Activated T-cell treated with anti-CD3 and anti-CD28 coated beads, Interleukin-2, amount 50 U/mL, for 72 hours (primary cell): ENCODE measurements at regions not wholly inside any gene's neighbourhood (a gene's known extent, or its start where the extent isn't known, plus 50 kb on each side); places are given as distances from the start of the nearest gene placed in this dataset.

Experiments used
- ATAC-seq, 2 donors: fragments of 150-1000 bp; cut with Tn5 transposase; replicated peaks in 1 of 2; 2 replicates each; pipeline ENCODE4 v1.10.0; 2021; ENCODE audit warnings: moderate library complexity in 2 of 2, mild to moderate bottlenecking in 1 of 2
- DNase-seq, 2 donors: peaks; one replicate each; pipeline ENCODE4 v3.0.0; 2021 to 2022; ENCODE audit warnings: mixed read lengths in 1 of 2
- H3K27ac Mint-ChIP-seq: one replicate; pipeline ENCODE4 v1.8.0; 2022; ENCODE audit warnings: mild to moderate bottlenecking, moderate library complexity, mixed read lengths
- H3K27me3 Mint-ChIP-seq: one replicate; pipeline ENCODE4 v1.8.0; 2022; ENCODE audit warnings: low read depth, mixed read lengths
- H3K36me3 Mint-ChIP-seq, 2 donors: one replicate each; pipeline ENCODE4 v1.8.0; 2022; ENCODE audit warnings: mixed read lengths in 2 of 2, mild to moderate bottlenecking in 1 of 2; ENCODE audit not compliant: insufficient read depth in 2 of 2
- H3K4me1 Mint-ChIP-seq: one replicate; pipeline ENCODE4 v1.8.0; 2022; ENCODE audit warnings: low read depth, mixed read lengths
- H3K4me3 Mint-ChIP-seq, 2 donors: one replicate each; pipeline ENCODE4 v1.8.0; 2022; ENCODE audit warnings: mild to moderate bottlenecking in 2 of 2, mixed read lengths in 2 of 2, moderate library complexity in 2 of 2
- H3K9me3 Mint-ChIP-seq, 2 donors: one replicate each; pipeline ENCODE4 v1.8.0; 2022; ENCODE audit warnings: mixed read lengths in 2 of 2

DNA sequence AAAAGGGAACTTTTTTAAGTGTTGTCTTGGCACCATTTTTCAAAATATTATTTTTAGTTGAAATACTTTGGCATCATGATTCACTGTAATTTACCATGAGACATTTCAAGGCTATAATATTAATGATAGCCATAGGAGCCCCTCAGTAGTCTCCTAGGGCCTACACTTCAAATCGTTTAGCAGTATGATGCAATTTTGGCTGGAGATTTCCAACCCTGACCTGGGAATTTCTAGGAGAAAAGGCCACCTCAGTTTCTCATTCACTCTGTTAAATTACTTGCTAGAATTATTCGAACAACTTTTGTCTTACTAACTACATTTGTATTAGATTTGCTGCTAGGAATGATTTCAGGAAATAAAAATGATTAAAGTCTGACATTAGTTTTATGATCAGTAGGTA, 1610.9 kb upstream of the RAG2 start:
- peaks cover 3 to 6% of the 10 kb centered on the region in 2 donors for H3K9me3 Mint-ChIP-seq
- H3K27ac Mint-ChIP-seq, result no peak overlapping the region
- H3K27me3 Mint-ChIP-seq, result no peaks in the 10 kb centered on the region
- no peak overlapping the region for H3K4me3 Mint-ChIP-seq
- DNase-seq, result no peak
- no peaks in the 10 kb centered on the region for H3K4me1 Mint-ChIP-seq
- H3K36me3 Mint-ChIP-seq, result peaks cover 0 to 3% of the 10 kb centered on the region in 2 donors
- ATAC-seq, result no peak

DNA sequence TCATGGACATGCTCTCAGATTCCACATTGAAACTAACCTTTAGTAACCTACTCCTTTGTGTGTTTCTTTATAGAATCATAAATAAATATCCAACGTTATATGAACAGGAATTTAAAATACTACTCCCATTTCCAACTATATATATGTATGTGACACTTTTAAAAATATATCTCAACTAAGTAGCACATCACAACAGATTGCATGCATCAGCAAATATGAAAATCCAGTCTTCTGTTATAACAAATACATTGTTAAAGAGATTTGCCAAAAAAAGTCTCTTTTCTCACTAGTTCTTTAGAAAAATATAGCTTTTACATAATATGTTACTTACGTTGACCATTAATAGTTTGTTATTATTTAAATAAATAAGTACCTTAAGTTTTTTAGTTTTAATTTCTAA, 1608.6 kb upstream of the RAG2 start:
- Mint-ChIP-seq H3K9me3 (peaks cover 3 to 7% of the 10 kb centered on the region in 2 donors), H3K4me3 (no peak overlapping the region), H3K4me1 (no peaks in the 10 kb centered on the region), H3K36me3 (peaks cover 0 to 5% of the 10 kb centered on the region in 2 donors), H3K27me3 (no peaks in the 10 kb centered on the region), H3K27ac (no peak overlapping the region)
- DNase-seq (no peak), ATAC-seq (no peak)

DNA sequence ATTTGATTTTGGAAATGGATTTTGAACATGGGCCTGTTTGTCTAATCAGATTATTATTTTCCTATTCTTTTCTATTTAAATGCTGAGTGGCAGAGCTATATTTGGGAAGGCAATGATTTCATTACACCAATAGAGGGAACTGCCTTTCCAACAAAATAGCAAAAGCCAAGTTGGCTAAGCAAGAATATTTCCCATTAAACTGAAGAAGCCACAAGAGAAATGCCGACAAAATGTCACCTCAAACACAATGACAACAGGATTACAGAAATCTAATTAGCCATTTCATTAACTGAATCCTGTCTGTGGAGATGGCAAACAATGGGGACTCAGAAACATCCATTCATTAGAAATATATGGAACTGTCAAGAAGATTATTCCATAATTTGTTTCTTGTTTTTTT, 1593.1 kb upstream of the RAG2 start:
- ATAC-seq (no peak), DNase-seq (no peak)
- Mint-ChIP-seq H3K27me3 (no peaks in the 10 kb centered on the region), H3K4me1 (no peaks in the 10 kb centered on the region), H3K9me3 (peaks cover 0 to 3% of the 10 kb centered on the region in 2 donors), H3K27ac (no peak overlapping the region), H3K36me3 (no peaks in the 10 kb centered on the region), H3K4me3 (no peak overlapping the region)

DNA sequence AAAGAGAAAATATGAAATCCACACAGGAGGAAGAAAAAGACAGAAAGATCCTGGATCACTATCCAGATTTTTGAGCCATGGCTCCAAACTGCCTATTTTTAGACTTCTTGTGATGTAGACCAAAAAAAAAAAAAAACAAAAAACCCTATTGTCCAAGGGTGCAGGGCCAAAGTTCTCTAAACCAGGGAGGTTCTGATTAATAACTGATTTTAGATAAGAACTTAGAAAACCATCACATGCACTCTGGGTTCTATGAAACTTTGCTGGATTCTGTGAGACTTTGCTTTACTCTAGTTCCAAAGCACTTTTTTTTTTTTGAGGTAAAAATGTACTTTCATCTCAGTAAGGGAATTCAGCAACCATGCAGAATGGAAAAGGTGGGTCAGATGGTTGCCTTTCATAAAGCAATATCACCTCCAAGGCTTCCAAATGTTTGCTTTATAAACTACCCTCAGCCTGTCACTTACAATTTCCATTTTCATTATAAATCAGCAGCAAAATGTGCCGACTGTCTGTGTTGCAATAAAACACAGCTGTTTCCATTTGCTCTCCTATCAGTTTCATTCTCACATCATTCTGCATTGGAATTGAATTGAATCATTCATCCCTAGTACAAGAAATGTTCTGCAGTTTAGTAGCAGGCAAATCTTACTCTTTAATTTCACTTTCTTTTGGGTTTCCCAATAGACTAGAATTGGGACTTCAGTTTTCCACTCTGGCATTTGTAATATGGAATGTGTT, 1584.3 kb upstream of the RAG2 start:
- peaks cover 6 to 9% of the 10 kb centered on the region in 2 donors for H3K9me3 Mint-ChIP-seq
- no peaks in the 10 kb centered on the region for H3K36me3 Mint-ChIP-seq
- H3K27me3 Mint-ChIP-seq, result no peaks in the 10 kb centered on the region
- H3K4me3 Mint-ChIP-seq, result no peak overlapping the region
- DNase-seq, result no peak
- no peak for ATAC-seq
- no peak overlapping the region for H3K27ac Mint-ChIP-seq
- H3K4me1 Mint-ChIP-seq, result no peaks in the 10 kb centered on the region

DNA sequence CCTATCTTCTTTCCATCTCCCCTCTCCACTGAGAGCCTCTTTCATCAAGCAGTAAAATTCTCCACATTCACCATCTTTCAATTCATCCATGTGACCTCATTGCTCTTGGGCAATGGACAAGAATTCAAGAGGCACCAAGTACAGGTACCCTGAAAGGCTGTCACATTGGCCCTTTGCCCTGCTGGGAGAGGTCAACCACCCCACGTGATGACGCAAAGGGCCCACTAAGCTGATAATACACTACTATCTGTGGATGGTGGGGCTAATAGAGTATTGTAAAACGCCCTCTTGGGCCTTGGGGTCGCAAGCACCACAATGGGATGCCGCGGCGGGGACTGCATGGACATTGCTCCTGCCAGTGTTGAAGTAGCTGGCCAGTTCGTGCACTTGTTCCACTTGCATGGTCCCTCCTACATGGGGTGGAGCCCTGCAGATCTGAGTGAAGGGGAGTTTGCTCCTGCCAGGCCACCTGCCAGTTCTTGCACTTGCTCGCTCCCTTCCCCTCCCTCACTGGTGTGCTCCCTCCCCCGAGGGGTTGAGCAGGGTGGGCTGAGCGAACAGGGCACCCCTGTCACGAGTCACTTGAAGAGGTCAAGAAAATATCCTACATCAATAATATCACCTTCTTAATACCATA, 1578.8 kb upstream of the RAG2 start:
- peak overlapping the region in 1 of 2 donors; percentile 9 for H3K4me3 Mint-ChIP-seq
- peaks cover 8 to 10% of the 10 kb centered on the region in 2 donors for H3K9me3 Mint-ChIP-seq
- no peak for DNase-seq
- H3K27me3 Mint-ChIP-seq, result no peaks in the 10 kb centered on the region
- no peaks in the 10 kb centered on the region for H3K36me3 Mint-ChIP-seq
- no peak for ATAC-seq
- no peak overlapping the region for H3K27ac Mint-ChIP-seq
- no peaks in the 10 kb centered on the region for H3K4me1 Mint-ChIP-seq

DNA sequence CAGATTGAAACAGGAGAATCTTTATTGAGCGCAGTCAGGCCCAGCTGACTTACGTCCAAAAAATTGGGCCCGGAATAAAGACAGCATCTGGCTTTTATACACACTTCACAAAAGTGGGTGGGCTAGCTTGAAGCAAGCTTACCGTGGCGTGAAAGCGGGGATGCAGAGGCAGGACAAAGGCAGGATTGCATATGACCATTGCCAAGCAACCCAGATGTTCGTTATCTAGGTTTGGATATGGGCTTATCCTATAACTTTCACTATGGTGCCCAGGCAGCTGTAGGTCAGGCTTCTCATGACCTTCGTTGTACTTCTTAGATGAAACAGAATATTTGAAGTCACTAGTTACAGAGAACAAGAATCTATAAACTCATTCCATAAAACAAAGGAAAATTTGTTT, 1575.6 kb upstream of the RAG2 start:
- Mint-ChIP-seq H3K27ac (no peak overlapping the region), H3K9me3 (peaks cover 7 to 8% of the 10 kb centered on the region in 2 donors), H3K36me3 (no peaks in the 10 kb centered on the region)

DNA sequence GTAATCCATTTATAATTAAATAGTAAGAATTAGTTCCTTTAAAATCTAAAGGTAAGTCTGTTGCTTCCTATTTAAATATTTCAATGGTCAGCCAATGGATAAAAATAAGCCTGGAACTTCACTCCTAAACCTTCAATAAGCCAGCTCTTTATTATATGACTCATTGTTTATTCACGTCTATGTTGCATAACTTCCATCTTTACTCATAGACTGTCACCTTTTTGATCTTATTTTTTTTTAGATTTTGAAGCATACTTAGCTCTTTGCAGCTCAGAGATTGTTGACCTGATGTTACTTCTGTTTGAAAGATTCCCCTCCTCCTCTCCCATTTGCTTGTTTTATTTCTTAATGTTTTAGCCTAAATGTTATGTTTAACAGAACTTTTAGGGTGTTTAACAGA, 1571.2 kb upstream of the RAG2 start:
- Mint-ChIP-seq H3K27me3 (no peaks in the 10 kb centered on the region), H3K4me3 (no peak overlapping the region), H3K9me3 (peaks cover 13 to 16% of the 10 kb centered on the region in 2 donors), H3K27ac (no peak overlapping the region), H3K4me1 (no peaks in the 10 kb centered on the region), H3K36me3 (peaks cover 2 to 7% of the 10 kb centered on the region in 2 donors)
- DNase-seq (no peak), ATAC-seq (no peak)

More for the DNA sequence above, 1575.6 kb upstream of the RAG2 start:
- no peaks in the 10 kb centered on the region for H3K27me3 Mint-ChIP-seq
- DNase-seq (no peak), ATAC-seq (no peak)
- H3K4me1 Mint-ChIP-seq, result no peaks in the 10 kb centered on the region
- H3K4me3 Mint-ChIP-seq, result no peak overlapping the region

DNA sequence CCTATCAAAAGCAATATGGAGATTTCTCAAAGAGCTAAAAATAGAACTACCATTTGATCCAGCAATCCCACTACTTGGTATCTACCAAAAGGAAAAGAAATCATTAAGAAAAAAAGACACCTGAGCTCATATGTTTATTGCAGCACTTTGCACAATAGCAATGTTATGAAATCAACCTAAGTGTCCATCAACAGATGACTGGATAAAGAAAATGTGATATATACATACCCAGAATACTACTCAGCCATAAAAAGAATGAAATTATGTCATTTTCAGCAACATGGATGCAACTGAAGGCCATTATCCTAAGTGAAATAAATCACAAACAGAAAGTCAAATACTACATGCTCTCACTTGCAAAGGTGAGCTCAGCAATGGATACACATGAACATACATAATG, 1565.5 kb upstream of the RAG2 start:
- Mint-ChIP-seq H3K27me3 (no peaks in the 10 kb centered on the region), H3K27ac (no peak overlapping the region), H3K36me3 (peaks cover 5 to 8% of the 10 kb centered on the region in 2 donors), H3K4me3 (no peak overlapping the region), H3K4me1 (no peaks in the 10 kb centered on the region), H3K9me3 (peaks cover 18 to 21% of the 10 kb centered on the region in 2 donors)
- ATAC-seq (no peak), DNase-seq (no peak)

DNA sequence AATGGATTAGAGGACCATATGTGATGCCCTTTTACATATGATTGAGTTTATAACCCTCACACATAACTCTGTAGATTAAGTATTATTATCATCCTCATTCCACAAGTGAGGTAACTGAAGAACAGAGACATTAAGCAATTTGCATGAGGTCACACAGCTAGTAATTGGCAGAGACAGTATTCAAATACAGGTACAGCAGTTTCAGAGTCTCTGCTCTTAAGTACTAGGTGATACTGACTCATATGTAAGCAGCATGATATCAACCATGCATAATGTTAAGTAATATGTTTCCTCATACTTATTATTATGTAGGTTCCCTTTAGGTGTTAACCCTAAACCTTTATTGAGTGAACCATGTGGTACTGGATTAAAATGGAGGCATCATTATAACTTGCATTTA, 1562.4 kb upstream of the RAG2 start:
- peaks cover 1 to 3% of the 10 kb centered on the region in 2 donors for H3K36me3 Mint-ChIP-seq
- no peak overlapping the region for H3K27ac Mint-ChIP-seq
- ATAC-seq (no peak), DNase-seq (no peak)
- no peak overlapping the region for H3K4me3 Mint-ChIP-seq
- H3K9me3 Mint-ChIP-seq, result peaks cover 13 to 18% of the 10 kb centered on the region in 2 donors
- H3K4me1 Mint-ChIP-seq, result no peaks in the 10 kb centered on the region
- H3K27me3 Mint-ChIP-seq, result no peaks in the 10 kb centered on the region

DNA sequence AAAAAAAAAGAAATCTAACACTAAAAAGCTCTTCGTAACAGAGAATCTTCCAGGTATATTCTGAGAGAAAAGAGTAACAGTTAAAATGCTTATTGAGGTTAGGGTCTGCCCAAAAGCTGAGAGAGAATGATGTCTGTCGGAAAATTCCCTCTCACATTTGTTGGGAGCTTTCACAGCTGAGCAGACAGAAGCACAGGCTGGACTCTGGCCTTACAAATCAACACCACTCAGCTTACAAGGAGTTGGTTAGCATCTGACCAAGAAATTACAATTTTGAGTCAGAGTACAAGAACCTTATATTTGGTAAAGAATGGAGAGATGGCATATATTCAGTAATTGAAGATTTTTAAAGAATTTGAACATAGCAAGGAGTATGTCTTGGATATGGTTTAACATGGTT, 1561.0 kb upstream of the RAG2 start:
- Mint-ChIP-seq H3K4me3 (no peak overlapping the region), H3K27ac (no peak overlapping the region), H3K9me3 (peaks cover 13 to 16% of the 10 kb centered on the region in 2 donors), H3K27me3 (no peaks in the 10 kb centered on the region), H3K36me3 (peaks cover 1 to 3% of the 10 kb centered on the region in 2 donors), H3K4me1 (no peaks in the 10 kb centered on the region)
- DNase-seq (no peak), ATAC-seq (no peak)

DNA sequence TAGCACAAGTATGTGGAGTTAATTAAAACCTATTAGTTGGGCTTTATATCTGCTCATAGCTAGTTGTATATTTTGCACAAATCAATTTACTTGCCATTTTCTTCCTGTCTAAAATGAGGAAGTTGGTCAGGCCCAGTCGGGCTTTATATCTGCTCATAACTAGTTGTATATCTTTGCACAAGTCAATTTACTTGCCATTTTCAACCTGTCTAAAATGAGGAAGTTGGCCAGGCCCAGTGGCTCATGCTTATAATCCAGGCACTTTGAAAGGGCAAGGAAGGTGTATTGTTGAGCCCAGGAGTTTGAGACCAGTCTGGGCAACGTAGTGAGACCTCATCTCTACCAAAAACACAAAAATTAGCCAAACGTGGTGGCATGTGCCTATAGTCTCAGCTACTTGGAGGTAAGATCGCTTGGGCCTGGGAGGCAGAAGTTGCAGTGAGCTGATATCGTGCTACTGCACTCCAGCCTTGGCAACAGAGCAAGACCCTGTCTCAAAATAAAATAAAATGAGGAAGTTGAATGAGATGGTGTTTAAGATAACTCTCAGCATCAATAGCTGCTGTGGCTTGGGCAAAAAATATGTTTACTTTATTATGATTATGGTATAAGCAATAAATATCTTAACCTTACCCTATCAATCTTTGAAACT, 1558.6 kb upstream of the RAG2 start:
- no peak for DNase-seq
- Mint-ChIP-seq H3K36me3 (peaks cover 1% of the 10 kb centered on the region in 2 donors), H3K27me3 (no peaks in the 10 kb centered on the region), H3K9me3 (peaks cover 9 to 12% of the 10 kb centered on the region in 2 donors), H3K4me1 (no peaks in the 10 kb centered on the region), H3K4me3 (no peak overlapping the region), H3K27ac (no peak overlapping the region)
- no peak for ATAC-seq

DNA sequence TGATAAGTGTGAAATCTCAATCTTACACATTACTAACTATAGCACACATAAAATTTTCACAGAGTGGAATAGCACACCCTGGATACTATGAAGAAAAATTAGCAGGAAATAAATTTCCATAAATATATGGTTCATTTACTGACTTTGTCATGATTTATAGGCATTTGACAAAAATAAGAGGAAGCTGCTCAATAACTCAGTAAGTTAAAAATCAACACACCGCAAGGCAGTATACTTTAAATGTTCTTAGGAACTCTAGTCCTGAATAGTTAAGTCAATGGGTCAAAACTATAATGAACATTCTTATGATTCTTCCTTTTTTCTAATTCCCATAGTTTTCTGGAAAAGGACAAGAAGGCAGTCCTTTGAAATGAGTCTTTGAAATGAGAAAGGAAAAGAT, 1557.8 kb upstream of the RAG2 start:
- Mint-ChIP-seq H3K36me3 (peaks cover 1% of the 10 kb centered on the region in 2 donors), H3K4me3 (no peak overlapping the region), H3K27ac (no peak overlapping the region), H3K27me3 (no peaks in the 10 kb centered on the region), H3K9me3 (peaks cover 9 to 13% of the 10 kb centered on the region in 2 donors), H3K4me1 (no peaks in the 10 kb centered on the region)
- ATAC-seq, result no peak
- no peak for DNase-seq

DNA sequence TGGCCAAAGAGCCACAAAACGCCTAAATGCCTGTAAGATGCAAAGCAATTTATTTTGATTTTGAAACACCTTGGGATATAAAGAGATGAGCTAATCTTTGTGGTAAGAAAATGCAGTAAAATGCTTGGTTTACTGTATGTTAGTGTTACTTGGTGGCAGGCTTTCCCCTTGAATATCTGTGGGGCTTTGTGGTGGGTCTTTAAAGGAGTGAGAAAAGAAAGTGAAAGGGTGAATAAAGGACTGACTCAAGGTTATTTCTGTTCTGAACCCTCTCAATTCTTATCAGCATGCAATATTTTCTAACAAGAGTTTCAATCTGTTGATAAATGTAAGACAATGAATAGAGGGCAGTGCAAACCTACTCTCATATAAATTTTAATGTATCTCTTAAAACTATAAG, 1555.9 kb upstream of the RAG2 start:
- no peaks in the 10 kb centered on the region for H3K27me3 Mint-ChIP-seq
- no peak overlapping the region for H3K27ac Mint-ChIP-seq
- H3K4me1 Mint-ChIP-seq, result no peaks in the 10 kb centered on the region
- H3K4me3 Mint-ChIP-seq, result no peak overlapping the region
- H3K9me3 Mint-ChIP-seq, result peaks cover 7 to 15% of the 10 kb centered on the region in 2 donors
- ATAC-seq, result no peak
- DNase-seq, result no peak
- H3K36me3 Mint-ChIP-seq, result peaks cover 1% of the 10 kb centered on the region in 2 donors
